ENCODE measurements at regions not wholly inside any gene's neighbourhood (a gene's known extent, or its start where the extent isn't known, plus 50 kb on each side); places are given as distances from the start of the nearest gene placed in this dataset.

DNA sequence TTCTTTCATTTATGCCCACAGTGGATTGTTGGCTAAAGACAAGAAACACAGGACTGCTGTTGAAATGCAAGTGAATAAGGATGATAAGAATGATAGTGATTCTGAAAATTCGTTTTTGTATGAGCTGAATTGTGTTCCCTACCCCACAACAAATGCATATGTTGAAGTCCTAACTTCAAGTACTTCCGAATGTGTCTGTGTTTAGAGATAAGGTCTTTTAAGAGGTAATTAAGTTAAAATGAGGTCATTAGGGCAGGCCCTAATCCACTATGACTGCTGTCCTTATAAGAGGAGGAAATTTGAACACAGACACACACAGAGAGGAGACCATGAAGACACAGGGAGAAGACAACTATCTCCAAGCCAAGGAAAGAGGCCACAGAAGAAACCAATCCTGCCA is 126.6 kb upstream of the ACSL4 start:
- Histone ChIP-seq H3K27me3 (replicated peaks; ENCODE audit: control insufficient read depth, insufficient read depth, low read length) (no peaks in the 10 kb centered on the region), H3K4me3 (replicated peaks; ENCODE audit: low read depth, low read length) (no peak overlapping the region), H3K36me3 (ENCODE audit: control insufficient read depth, insufficient read depth, low read length) (no peaks in the 10 kb centered on the region)
- DNase-seq (ENCODE audit: extremely low read depth, insufficient read length) = no peak
- TF ChIP-seq, protein P1, sequence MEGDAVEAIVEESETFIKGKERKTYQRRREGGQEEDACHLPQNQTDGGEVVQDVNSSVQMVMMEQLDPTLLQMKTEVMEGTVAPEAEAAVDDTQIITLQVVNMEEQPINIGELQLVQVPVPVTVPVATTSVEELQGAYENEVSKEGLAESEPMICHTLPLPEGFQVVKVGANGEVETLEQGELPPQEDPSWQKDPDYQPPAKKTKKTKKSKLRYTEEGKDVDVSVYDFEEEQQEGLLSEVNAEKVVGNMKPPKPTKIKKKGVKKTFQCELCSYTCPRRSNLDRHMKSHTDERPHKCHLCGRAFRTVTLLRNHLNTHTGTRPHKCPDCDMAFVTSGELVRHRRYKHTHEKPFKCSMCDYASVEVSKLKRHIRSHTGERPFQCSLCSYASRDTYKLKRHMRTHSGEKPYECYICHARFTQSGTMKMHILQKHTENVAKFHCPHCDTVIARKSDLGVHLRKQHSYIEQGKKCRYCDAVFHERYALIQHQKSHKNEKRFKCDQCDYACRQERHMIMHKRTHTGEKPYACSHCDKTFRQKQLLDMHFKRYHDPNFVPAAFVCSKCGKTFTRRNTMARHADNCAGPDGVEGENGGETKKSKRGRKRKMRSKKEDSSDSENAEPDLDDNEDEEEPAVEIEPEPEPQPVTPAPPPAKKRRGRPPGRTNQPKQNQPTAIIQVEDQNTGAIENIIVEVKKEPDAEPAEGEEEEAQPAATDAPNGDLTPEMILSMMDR (IDR thresholded peaks at IDR 0.05; ENCODE audit: insufficient read depth, low read length, poor library complexity, severe bottlenecking) = no peak

DNA sequence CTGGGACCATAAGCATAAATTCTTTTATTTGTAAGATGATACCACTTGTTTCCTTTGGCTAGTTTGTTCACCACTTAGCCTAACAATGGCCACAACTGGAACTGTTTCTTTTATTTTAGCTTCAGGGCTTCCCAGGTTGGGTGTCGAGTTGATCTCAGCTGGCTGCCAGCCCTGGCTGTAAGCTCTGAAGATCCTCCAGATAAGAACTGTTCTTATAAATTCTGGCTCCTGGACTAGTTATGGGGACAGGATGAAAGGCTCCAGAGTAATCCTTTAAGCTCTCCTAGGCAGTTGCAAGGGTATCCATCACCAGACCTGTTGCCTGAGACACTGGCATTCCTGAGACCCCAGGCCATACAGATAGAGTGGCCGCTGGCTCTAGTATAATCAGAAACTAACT is 129.4 kb upstream of the ACSL4 start:
- TF ChIP-seq, protein P1 (IDR thresholded peaks at IDR 0.05; ENCODE audit: insufficient read depth, low read length, poor library complexity, severe bottlenecking) = no peak

DNA sequence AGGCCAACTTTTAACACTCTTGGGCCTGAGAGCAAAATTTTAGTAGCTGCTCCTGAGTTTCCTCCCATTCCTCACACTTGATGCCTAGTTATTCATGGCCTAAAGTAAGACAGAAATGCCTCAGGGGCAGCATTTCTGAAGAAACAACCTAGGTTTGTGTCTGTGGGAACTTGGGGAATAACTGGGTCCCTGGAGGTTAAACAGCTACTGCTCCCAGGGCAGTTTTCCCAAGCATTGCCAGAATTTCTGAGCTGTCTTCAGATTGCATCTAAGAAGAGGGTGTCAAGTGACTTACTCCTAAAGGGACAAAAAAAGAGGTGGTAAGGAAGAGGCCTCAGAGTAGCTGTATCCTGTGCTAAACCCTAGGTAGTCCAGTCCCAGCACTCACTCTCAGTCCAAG is 130.8 kb upstream of the ACSL4 start:
- DNase-seq (ENCODE audit: extremely low read depth, insufficient read length) = no peak
- TF ChIP-seq, protein P1 (IDR thresholded peaks at IDR 0.05; ENCODE audit: insufficient read depth, low read length, poor library complexity, severe bottlenecking) = no peak
- Histone ChIP-seq H3K27me3 (replicated peaks; ENCODE audit: control insufficient read depth, insufficient read depth, low read length) (no peaks in the 10 kb centered on the region), H3K4me3 (replicated peaks; ENCODE audit: low read depth, low read length) (no peak overlapping the region), H3K36me3 (ENCODE audit: control insufficient read depth, insufficient read depth, low read length) (no peaks in the 10 kb centered on the region)

More for the DNA sequence above, 129.4 kb upstream of the ACSL4 start:
- DNase-seq (ENCODE audit: extremely low read depth, insufficient read length) = no peak
- Histone ChIP-seq H3K36me3 (ENCODE audit: control insufficient read depth, insufficient read depth, low read length) (no peaks in the 10 kb centered on the region), H3K4me3 (replicated peaks; ENCODE audit: low read depth, low read length) (no peak overlapping the region), H3K27me3 (replicated peaks; ENCODE audit: control insufficient read depth, insufficient read depth, low read length) (no peaks in the 10 kb centered on the region)

DNA sequence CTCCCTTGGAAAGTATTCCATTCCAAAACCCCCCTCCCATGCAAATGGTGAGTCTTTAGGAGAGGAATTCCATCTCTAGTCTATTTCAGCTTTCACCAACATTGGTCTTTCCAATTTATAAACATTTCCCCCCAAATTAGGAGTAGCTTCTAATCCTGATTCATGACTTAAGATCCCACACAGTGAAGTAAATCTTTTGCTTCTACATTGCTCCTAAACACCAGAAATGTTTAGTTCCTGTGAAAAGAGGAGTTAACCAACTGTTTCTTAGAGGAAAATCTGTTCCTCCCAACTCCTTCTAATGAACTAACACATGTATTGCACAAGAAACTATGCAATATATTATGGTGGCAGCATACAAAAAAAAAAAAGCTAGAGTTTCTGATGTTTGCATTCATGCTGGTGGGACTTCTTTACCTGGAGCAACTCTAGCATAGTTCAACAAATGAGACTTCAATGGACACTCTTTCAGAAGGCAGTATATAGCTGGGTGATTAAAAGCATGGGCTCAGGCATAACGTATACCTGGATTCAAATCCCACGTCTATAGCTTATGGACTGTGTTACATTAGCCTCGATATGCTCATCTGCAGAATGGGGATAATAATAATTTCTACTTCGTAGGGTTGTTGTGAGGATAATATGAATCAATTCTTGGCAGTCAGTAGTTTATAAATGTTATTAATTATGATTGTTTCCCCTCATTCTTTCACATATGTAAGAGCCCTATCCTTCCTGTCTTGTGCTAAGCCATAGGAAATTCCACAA is 131.6 kb upstream of the TMEM164 start:
- Histone ChIP-seq H3K36me3 (ENCODE audit: control insufficient read depth, insufficient read depth, low read length) (no peaks in the 10 kb centered on the region), H3K4me3 (replicated peaks; ENCODE audit: low read depth, low read length) (no peak overlapping the region), H3K27me3 (replicated peaks; ENCODE audit: control insufficient read depth, insufficient read depth, low read length) (no peaks in the 10 kb centered on the region)
- no peak for DNase-seq (ENCODE audit: extremely low read depth, insufficient read length)
- TF ChIP-seq, protein P1 (IDR thresholded peaks at IDR 0.05; ENCODE audit: insufficient read depth, low read length, poor library complexity, severe bottlenecking) = no peak

DNA sequence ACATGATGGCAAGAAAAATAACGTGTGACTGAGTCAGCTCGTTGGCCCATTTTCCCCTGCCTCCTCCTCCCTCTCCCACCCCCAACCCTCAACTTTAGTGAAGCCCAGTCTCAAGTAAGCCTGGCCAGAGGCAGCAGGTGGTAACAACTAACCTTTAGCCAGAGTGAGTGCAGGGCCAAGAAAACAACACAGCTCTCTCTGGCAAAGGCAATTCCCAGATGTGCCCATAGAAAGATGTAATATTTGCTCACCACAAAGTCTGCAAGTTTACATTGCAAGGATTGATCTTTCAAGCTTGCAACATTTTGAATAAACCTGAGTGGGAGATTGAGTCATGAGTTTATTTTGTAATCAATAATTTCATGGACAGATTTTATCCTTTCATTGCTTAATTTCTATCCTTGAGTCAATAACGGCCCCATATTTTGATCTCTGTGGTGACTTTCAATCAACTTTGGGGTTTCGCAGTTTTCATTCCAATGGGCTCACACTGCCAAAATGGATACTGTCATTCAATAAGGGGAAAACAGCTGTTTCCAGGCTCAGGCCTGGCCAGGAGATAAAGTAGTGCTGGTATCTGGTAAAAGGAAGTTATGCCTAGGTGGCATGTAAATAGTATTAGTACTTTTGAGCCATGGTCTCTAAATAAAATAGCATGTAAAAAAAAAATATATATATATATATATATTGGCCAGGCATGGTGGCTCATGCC is 130.7 kb upstream of the TMEM164 start:
- Histone ChIP-seq H3K36me3 (ENCODE audit: control insufficient read depth, insufficient read depth, low read length) (no peaks in the 10 kb centered on the region), H3K4me3 (replicated peaks; ENCODE audit: low read depth, low read length) (no peak overlapping the region), H3K27me3 (replicated peaks; ENCODE audit: control insufficient read depth, insufficient read depth, low read length) (no peaks in the 10 kb centered on the region)
- DNase-seq (ENCODE audit: extremely low read depth, insufficient read length) = no peak
- TF ChIP-seq, protein P1 (IDR thresholded peaks at IDR 0.05; ENCODE audit: insufficient read depth, low read length, poor library complexity, severe bottlenecking) = no peak

Measured in GM06990 (cell line).